ENCODE measurements at regions not wholly inside any gene's neighbourhood (a gene's known extent, or its start where the extent isn't known, plus 50 kb on each side); places are given as distances from the start of the nearest gene placed in this dataset.
"Not testable (repeated sequence)": the region's sequence is repeated elsewhere in the genome, so short reads cannot be mapped to it uniquely, and the experiment has no call there.

DNA sequence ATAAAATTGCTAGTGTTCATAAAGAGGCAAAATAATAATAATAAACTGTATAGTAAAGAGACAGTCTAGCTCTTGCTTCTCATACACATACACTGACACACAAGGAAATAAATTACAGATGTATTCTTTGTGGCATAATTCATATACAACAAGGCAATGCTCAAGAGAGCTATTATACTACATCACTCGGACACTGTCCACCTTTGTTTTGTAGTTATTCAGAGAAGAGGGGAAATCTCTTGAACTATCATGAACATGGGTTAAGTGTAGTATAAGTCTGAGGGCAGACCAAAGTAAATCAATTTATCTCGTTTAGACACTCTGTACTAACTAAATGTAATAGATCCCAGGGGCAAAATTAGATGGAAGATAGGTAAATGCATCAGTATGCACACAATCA lies 72.7 kb upstream of the PHIP start:
- DNase-seq, result no peak

DNA sequence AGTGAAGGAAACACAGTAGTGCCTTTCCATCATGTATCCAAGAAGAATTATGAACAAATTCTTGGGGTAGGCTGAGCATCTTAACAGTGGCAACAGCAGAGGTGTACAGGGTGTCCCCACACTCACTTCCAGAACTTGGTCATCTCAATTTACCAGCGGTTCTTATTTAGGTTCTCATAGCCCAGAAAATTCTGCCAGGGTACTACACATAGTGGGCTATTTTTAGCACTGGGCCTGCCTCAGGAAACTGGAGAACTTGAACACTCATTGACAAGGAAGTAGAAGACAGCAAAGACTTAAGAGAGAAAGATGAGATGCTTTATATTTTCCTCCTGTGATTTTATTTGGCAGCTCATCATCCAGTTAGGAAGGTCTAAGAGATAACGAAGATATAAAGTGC lies 71.8 kb upstream of the PHIP start:
- DNase-seq, result no peak

DNA sequence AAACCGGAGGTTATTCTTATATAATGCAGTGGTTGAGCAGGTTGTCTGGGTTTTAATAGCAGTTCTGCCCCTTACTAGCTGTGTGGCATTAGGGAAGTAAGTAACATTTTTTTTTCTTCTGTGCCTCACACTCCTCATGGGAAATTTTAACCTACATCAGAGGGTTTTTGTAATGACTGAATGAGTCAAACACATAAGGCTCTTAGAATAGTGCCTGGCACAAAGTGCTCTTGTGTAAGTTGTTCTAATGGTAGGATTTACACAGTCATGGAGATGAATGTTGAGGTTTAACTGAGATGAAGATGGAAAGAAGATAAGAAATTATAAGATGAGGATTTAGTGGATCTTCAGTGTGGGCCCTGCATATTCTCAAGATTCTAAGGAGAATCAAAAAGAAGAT lies 68.4 kb upstream of the PHIP start:
- no peak for DNase-seq

DNA sequence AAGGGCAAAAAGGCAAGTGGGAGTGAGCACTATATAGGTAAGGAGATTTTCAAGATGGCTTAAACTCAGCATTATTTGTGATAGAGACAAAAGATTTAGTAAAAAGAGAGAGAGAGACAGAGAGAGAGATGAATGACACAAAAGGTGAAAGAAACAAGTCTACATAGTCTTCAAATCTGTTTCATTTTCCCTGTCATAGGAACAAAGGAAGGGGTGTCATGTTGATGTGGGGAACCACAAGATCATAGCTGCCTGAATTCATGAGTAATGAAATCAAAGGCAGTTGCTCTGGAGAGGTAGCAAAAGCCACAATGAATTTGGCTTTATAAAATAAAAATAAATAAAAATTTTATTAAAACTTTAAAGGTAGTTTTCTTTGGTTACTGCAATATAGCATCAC lies 67.2 kb upstream of the PHIP start:
- no peak for DNase-seq

DNA sequence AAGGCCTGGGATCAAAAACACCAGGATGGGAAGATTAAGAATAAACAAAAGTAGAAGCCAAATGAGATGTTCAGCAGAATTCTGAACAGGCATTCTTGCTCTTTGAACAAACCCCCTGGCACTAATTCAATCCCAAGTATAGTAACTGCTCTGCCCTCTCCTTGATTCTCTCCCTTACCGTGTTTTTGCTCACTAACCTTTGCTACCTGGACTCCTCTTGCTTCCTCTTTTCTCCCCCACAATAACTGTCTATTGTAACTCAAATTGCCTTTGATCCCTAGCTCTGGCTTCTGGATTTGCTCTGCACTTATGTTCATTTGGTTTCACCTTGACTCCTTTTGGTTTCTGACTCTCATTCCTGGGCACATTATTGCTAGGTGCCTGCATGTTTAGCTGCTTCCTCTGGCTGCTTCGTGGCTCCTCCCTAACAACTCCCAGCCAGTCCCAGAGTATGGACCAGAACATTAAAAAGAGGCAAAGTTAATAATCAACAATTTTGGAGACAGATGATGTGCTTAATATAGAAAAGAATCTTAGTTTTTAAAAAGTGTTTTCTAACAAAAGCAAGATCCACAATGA lies 65.4 kb upstream of the PHIP start:
- no peak for DNase-seq

DNA sequence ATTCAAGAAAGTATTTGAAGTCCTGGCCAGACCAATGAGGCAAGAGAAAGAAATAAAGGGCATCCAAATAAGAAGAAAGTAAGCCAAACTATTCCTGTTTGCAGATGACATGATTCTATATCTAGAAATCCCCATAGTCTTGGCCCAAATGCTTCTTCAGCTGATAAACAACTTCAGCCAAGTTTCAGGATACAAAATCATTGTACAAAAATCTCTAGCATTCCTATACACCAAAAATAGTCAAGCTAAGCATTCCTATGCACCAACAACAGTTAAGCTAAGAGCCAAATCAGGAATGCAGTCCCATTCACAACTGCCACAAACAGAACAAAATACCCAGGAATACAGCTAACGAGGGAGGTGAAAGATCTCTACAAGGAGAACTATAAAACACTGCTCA lies 60.1 kb upstream of the PHIP start:
- no peak for DNase-seq

DNA sequence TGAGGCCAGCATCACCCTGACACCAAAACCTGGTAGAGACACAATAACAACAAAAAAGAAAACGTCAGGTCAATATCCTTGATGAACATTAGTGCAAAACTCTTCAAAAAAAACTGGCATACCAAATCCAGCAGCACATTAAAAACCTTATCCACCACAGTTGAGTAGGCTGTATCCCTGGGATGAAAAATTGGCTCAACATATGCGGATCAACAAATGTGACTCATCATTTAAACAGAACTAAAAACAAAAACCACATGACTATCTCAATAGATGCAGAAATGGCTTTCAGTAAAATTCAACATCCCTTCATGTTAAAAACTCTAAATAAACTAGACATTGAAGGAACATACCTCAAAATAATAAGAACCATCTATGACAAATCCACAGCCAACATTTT lies 59.6 kb upstream of the PHIP start:
- DNase-seq, result no peak

DNA sequence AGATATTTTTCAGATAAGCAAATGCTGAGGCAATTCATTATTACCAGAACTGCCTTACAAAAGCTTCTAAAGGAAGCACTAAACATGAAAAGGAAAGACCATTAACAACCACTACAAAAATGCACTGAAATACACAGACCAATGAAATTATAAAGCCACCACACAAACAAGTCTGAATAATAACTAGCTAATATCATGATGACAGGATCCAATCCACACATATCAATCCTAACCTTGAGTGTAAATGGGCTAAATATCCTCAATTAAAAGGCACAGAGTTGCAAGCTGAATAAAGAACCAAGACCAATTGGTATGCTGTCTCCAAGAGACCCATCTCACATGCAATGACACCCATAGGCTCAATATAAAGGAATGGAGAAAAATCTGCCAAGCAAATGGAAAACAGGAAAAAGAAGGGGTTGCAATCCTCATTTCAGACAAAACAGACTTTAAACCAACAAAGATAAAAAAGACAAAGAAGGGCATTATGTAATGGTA lies 58.0 kb upstream of the PHIP start:
- DNase-seq, result no peak

DNA sequence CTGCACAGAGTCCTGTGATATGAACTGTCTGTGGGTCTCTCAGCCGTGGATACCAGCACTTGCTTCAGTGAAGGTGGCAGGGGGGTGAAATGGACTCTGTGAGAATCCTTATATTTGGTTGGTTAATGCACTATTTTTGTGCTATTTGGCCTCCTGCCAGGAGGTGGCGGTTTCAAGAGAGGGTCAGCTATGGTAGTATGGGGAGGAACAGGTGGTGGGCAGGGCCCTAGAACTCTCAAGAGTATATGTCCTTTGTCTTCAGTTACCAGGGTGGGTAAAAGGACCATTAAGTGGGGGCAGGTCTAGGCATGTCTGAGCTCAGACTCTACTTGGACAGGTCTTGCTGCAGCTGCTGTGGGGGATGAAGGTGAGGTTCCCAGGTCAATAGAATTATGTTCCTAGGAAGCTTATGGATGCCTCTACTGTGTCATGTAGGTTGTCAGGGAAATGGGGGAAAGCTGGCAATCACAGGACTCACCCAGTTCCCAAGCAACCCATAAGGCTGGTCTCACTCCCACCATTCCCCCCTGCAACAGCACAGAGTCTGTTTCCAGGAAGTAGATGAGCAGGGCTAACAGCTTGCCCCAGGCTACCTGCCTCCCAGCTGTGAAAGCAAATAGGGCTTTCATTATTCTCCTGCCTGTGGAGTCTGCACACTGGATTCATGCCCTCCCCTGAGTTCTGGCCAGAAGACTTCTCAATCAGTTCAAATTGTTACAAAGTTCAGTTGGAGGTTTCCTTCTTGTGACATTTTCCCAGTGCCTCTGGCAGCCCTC lies 56.8 kb upstream of the PHIP start:
- DNase-seq, result peak; percentile 90

DNA sequence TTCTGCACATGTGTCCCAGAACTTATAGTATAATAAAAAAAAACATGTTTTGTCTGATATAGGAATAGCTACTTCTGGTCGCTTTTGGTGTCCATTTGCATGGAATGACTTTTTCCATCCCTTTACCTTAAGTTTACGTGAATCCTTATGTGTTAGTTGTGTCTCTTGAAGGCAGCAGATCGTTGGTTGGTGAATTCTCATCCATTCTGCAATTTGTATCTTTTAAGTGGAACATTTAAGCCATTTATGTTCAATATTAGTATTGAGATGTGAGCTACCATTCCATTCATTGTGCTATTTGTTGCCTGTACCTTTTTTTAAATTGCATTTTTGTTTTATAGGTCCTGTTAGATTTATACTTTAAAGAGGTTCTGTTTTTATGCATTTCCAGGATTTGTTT lies 55.1 kb upstream of the PHIP start:
- DNase-seq, result no peak

DNA sequence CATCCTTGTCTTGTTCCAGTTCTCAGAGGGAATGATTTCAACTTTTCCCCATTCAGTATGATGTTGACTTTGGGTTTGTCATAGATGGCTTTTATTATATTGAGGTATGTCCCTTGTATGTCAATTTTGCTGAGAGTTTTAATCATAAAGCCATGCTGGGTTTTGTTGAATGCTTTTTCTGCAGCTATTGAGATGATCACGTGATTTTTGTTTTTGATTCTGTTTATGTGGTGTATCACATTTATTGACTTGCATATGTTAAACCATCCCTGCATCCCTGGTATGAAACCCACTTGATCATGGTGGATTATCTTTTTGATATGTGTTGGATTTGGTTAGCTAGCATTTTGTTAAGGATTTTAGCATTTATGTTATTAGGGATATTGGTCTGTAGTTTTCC lies 53.2 kb upstream of the PHIP start:
- DNase-seq, result not testable (repeated sequence)

Measured in NCI-H345 (cell line).